ENCODE measurements at regions not wholly inside any gene's neighbourhood (a gene's known extent, or its start where the extent isn't known, plus 50 kb on each side); places are given as distances from the start of the nearest gene placed in this dataset.

DNA sequence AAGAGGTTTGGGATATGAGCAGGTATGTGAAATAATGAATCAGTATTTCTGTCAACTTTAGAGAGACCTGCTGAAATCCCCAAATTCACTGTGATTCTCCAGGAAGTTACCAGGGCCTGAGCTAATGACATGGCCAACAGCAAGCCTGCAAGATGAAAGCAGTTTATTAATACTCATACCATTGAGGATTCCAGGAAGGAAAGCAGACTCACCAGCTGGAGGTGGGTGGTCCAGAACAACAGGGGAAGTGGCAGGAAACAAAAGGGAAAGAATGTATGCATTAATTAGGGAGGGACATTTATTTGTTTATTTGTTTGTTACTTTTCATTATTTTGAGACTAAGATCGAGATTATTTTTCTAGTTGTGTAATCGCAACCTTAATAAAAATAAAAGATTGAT is 196.6 kb upstream of the AGA start:
- Histone ChIP-seq H3K36me3 (no peaks in the 10 kb centered on the region), H3K27me3 (no peaks in the 10 kb centered on the region), H3K9me3 (no peaks in the 10 kb centered on the region), H3K4me3 (no peak overlapping the region)
- DNase-seq: no peak

DNA sequence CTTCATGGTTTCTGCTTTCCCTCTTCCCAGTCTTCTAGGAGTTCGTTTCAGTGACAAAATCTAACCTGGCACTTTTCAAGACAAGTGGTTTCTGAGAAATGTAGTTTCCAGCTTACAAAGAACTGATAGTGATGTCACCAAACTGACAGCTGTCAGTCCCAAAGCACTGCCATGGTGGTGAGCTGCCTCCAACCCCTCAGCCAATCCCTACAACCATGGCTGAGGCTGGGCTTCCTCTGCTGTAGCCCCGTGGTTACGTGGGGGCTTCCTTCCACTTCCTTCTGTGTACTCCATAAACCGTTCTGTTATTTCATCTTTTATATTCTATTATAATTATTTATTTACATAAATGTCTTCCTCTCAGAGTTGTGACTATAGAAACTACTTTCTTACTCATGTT is 198.6 kb upstream of the AGA start:
- H3K9me3 ChIP-seq: no peaks in the 10 kb centered on the region
- no peak overlapping the region for H3K4me3 ChIP-seq
- no peak for DNase-seq
- no peaks in the 10 kb centered on the region for H3K27me3 ChIP-seq
- no peaks in the 10 kb centered on the region for H3K36me3 ChIP-seq

DNA sequence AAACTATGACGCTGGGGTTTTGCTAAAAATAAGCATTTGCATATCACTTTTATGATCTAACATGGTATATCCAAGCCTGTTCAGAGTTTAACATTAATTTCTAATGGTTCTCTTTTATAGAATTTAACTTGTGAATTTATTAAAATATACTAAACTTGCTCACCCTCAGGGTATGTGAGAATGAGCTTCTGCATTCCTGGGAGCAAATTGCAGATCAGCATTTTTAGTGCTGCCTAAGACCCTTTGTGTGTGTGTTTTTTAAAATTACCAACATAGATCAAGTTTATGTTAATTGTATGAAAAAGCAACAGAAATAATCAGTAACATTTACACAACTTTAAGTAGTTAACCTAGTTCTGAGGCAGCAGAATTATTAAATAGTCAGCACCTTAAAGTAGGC is 218.0 kb upstream of the AGA start:
- no peaks in the 10 kb centered on the region for H3K9me3 ChIP-seq
- DNase-seq: no peak
- no peak overlapping the region for H3K4me3 ChIP-seq
- no peaks in the 10 kb centered on the region for H3K36me3 ChIP-seq
- H3K27me3 ChIP-seq: no peaks in the 10 kb centered on the region

DNA sequence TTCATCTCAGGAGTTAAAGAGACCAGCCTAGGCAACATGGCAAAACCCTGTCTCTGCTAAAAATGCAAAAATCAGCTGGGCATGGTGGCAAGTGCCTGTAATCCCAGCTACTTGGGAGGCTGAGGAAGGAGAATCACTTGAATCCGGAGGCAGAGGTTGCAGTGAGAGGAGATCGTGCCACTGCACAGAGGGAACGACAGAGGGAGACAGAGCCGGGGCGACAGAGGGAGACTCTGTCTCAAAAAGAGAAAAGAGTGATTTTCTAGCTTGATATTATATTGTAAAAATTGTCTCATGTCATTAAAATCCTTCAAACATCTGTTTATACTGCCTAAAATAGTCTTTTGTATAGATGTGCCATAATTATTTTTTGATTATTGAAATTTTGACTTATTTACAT is 225.4 kb upstream of the AGA start:
- Histone ChIP-seq H3K4me3 (no peak overlapping the region), H3K36me3 (no peaks in the 10 kb centered on the region)
- DNase-seq: no peak

DNA sequence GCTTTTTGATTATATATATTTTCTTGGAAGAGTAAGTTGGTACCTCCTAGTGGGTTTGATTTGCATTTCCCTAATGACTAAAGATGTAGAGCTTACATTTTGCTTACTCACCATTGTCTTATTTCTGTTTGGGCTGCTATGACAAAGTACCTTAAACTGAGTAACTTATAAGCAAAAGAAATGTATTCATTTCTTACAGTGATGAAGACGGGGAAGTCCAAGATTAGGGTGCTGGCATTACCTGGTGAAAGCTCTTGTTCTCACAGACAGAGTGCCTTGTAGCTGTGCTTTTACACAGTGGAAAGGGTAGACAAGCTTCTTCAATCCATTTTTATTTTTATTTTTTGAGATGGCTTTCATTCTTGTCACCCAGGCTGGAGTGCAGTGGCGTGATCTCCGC is 229.2 kb upstream of the AGA start:
- DNase-seq: no peak
- Histone ChIP-seq H3K9me3 (no peaks in the 10 kb centered on the region), H3K36me3 (no peaks in the 10 kb centered on the region), H3K4me3 (no peak overlapping the region), H3K27me3 (no peaks in the 10 kb centered on the region)

More for the DNA sequence above, 225.4 kb upstream of the AGA start:
- H3K9me3 ChIP-seq: no peaks in the 10 kb centered on the region
- no peaks in the 10 kb centered on the region for H3K27me3 ChIP-seq

DNA sequence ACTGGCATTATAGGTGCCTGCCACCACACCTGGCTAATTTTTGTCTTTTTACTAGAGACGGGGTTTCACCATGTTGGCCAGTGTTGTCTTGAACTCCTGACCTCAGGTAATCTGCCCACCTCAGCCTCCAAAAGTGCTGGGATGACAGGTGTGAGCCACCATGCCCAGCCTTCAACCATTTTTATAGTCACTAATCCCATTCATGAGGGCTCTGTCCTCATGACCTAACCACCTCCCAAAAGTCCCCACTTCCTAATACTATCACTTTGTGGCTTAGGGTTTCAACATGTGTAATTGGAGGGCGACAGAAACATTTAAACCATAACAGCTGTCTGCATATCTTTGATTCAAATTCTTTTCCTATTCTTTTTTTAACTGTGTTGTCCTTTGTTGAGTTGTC is 229.6 kb upstream of the AGA start:
- Histone ChIP-seq H3K9me3 (no peaks in the 10 kb centered on the region), H3K27me3 (no peaks in the 10 kb centered on the region), H3K36me3 (no peaks in the 10 kb centered on the region), H3K4me3 (no peak overlapping the region)
- no peak for DNase-seq

DNA sequence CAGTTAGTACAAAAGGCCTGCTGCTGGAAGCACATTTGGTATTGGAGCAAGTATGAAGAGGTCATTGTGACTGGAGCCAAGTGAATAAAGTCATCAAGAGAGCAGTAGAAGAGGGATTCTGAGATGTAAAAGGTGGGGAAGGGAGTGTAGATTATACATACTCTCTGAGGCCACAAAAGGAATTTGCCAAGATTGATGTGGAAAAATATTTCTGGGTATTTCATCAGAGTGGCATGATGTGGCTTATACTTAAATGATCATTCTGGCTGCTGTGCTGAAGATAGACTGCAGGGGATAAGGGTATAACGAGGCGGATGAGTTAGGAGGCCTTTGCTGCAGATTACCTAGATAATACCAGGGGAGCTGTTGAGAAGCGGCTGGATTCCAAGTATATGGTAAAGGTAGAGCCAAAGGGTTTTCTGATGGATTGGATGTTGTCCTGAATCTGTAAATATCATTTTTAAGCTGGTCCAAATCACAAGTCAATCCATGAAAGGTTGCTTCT is 231.8 kb upstream of the AGA start:
- DNase-seq: no peak
- H3K4me3 ChIP-seq: no peak overlapping the region
- no peaks in the 10 kb centered on the region for H3K9me3 ChIP-seq
- no peaks in the 10 kb centered on the region for H3K36me3 ChIP-seq
- H3K27me3 ChIP-seq: no peaks in the 10 kb centered on the region

DNA sequence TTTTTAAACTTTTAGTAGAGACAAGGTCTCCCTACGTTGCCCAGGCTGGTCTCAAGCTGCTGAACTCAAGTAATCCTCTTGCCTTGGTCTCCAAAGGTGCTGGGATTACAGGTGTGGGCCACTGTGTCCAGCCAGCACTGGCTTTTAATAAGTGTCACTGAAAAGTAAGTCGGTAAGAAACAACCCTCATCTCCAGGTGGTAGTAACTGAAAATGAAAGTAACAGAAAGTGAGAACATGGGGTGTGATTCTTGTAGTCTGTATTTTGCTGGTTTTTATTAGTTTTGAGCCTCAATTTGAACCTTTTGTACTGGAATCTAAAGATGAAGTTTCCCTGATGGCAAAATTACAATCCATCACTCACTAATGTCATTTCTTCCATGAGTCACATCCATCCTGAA is 238.1 kb upstream of the AGA start:
- DNase-seq: no peak
- Histone ChIP-seq H3K36me3 (no peaks in the 10 kb centered on the region), H3K27me3 (no peaks in the 10 kb centered on the region), H3K4me3 (no peak overlapping the region), H3K9me3 (no peaks in the 10 kb centered on the region)

DNA sequence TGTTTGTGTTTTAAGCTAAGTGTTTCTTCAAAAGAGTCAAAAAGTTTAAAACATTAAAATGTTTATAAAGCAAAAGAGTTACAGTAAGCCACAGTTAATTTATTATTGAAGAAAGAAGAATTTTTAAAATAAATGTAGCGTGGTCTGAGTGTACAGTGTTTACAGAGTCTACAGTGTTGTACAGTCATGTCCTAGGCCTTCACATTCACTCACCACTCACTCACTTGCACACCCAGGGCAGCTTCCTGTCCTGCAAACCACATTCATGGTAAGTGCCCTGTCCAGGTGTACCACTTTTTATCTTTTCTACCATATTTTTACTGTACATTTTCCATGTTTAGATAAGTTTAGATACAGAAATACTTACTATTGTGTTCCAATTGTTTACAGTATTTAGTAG is 239.7 kb upstream of the AGA start:
- DNase-seq: no peak
- no peak overlapping the region for H3K4me3 ChIP-seq
- no peaks in the 10 kb centered on the region; the same call in 1 of the 2 replicates for H3K27me3 ChIP-seq
- H3K9me3 ChIP-seq: no peaks in the 10 kb centered on the region
- H3K36me3 ChIP-seq: no peaks in the 10 kb centered on the region

DNA sequence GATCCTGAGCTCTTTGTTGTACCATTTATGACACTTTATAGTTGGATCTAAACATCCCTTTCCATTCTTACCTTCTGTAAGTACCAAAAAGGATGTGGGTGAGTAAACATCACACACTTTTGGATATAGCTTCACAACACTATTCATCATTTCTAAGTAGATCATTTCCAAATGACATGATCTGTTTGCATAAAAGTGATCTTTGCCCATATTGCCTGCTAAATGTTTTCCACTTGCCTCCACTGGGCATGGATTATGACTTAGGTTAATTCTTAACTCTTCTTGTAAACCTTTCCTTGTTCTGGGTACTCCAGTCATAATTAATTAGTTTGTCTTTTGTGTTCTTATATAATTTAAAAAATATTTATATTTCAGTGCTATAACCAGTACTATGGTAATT is 244.9 kb upstream of the AGA start:
- Histone ChIP-seq H3K4me3 (no peak overlapping the region), H3K27me3 (no peaks in the 10 kb centered on the region; the same call in 1 of the 2 replicates), H3K36me3 (no peaks in the 10 kb centered on the region), H3K9me3 (no peaks in the 10 kb centered on the region)
- no peak for DNase-seq

DNA sequence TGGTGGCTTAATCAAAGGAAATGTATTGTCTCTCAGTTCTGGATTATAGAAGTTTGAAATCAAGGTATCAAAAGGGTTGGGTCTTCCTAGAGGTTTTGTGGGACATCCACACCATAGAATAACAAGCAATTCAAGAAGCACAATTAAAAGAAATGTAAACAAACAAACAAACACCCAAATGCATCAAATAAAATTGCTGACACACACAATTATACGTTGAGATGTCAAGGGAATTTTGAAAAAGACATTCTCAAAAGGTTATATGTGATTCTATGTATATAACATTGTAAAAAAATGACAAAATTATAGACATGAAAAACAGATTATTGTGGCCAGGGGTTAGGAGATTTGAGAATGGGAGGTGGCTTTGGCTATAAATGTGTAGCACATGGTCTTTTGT is 250.7 kb upstream of the AGA start:
- DNase-seq: no peak
- no peaks in the 10 kb centered on the region for H3K9me3 ChIP-seq
- H3K36me3 ChIP-seq: no peaks in the 10 kb centered on the region
- no peak overlapping the region for H3K4me3 ChIP-seq
- no peaks in the 10 kb centered on the region for H3K27me3 ChIP-seq

DNA sequence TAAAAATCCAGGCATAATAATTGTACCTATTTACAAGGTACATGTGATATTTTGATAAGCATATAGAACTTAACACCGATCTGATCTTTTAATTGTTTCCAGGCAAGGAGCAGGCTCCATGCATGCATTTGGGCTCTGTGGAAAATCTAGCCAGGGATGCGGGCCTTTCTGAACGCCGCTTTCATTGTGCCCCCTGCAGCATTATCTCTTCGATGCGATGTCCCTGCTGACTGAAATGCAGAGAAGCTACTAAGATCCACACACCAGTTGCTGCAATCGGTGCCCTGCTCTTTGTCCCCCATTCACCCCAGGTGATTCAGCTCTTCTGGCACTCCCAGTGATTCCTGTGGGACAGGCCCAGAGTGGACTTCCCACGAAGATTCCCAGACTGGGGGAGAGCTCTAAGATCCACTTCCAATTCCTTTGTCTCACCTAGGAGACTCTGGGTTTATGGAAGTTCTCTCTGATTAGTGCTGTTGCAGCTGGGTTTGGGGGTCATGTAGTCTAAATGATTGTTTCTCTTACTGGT is 254.3 kb upstream of the AGA start:
- H3K4me3 ChIP-seq: no peak overlapping the region
- H3K36me3 ChIP-seq: no peaks in the 10 kb centered on the region
- no peak for DNase-seq
- no peaks in the 10 kb centered on the region for H3K9me3 ChIP-seq
- H3K27me3 ChIP-seq: no peaks in the 10 kb centered on the region

DNA sequence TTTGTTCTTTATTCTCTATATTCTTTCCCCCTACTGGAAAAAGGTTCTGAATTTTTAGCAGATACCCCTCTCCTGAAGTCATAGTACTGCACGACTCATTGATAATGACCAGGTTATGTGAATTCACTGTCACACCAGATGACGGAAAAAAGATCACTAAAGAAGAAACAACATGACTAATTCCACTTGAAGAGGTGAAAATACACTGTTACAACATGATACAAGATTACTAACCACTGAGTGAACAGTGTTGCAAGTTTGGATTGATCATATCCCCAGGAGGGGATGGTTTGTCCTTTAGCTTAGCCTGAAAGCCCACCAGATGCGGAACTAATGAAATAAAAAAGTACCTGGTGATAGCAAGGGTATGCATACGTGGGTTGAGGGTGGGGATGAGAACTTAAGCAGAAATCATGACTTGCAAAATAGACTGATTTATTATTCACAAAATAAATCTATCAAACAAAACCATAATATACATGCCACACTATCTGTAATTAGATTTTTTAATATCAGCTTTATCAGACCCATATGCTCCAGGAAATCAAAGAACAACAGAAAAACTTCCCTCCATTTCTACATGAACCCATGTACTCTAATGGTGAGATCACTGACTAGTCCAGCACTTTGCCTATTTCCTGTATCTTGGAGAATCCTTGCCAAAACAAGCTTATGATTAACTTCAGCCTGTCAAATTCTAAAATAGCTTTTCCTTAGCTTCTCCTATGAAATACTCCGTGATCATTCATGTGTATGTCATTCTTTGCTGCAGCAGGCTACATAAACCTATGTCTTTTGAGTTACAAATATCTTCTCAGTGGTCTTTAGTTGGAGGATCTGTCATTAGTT is 257.4 kb upstream of the AGA start:
- Histone ChIP-seq H3K27me3 (no peaks in the 10 kb centered on the region), H3K36me3 (no peaks in the 10 kb centered on the region), H3K4me3 (no peak overlapping the region), H3K9me3 (no peaks in the 10 kb centered on the region)
- no peak for DNase-seq

DNA sequence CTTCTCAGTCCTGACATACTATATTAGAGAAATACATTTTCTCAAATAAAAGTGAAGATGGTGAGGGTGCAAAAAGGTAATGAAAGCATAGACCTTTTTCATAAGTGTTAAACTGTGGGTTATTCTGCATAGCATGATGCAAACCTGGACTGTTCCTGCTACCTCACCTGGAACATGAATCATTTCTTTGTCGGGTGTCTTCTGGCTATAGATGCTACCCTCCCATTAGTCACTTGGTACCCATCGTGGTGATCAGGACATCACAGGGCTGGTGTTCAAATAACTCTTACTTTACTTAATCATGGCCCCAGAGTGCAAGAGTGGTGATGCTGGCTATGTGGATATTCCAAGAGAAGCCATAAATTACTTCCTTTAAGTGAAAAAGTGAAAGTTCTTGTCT is 264.7 kb upstream of the AGA start:
- DNase-seq: no peak
- no peaks in the 10 kb centered on the region for H3K36me3 ChIP-seq
- no peak overlapping the region for H3K4me3 ChIP-seq
- no peaks in the 10 kb centered on the region for H3K9me3 ChIP-seq
- H3K27me3 ChIP-seq: no peaks in the 10 kb centered on the region

DNA sequence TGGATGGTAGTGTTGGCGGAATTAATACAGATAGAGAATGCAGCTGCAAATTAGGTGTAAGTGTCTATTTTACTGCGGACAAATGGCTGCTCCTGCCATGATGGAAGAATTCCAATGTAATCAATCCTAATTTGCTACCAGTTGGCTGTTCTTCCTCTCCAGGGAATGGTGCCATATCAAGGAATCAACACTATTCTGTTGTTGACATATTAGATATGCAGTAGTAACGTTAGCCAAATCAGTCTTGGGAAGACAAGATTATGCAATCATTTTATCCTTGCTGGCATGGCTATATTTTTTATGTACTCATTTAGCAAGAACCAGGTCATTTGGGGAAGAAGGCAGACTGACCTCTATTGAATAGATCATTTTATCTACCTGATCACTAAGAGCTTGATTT is 271.2 kb upstream of the AGA start:
- H3K9me3 ChIP-seq: no peaks in the 10 kb centered on the region
- H3K4me3 ChIP-seq: no peak overlapping the region
- H3K27me3 ChIP-seq: no peaks in the 10 kb centered on the region
- no peaks in the 10 kb centered on the region for H3K36me3 ChIP-seq
- DNase-seq: no peak

DNA sequence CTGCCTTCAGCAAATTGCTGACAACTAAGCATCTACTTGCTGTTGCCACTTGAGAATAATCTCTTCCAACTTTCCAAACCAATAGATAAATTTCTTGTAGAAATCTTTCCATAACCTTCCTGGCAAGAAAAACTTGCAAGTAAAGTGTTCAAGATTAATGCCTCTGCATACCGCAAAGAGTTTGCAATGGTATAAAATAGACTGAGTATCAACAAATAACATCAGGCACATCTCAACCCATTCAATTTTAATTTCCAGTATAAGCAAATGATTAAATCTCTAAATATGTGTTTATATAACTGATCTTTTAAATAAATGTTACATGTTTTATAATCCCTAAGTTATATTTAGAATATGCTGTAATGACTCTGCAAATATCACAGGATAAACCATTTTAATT is 275.2 kb upstream of the AGA start:
- H3K4me3 ChIP-seq: no peak overlapping the region
- no peaks in the 10 kb centered on the region for H3K36me3 ChIP-seq
- DNase-seq: no peak
- no peaks in the 10 kb centered on the region for H3K27me3 ChIP-seq
- H3K9me3 ChIP-seq: no peaks in the 10 kb centered on the region

DNA sequence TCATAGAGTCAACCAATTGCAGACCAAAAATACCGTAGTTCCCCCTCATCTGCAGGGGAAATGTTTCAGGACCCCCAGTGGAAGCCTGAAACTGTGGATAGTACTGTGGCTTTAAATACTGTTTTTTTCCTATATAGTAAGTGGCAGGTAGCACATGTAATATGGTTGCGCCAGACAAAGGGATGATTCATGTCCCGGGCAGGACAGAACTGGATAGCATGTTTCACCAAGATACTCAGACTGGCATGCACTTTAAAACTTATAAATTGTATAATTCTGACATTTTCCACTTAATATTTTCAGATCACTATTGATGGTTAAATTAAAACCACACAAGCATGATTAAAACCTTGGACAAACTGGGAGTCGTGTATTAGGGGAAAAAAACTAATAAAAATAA is 276.3 kb upstream of the AGA start:
- no peaks in the 10 kb centered on the region for H3K36me3 ChIP-seq
- H3K9me3 ChIP-seq: no peaks in the 10 kb centered on the region
- H3K27me3 ChIP-seq: no peaks in the 10 kb centered on the region
- no peak for DNase-seq
- H3K4me3 ChIP-seq: no peak overlapping the region

DNA sequence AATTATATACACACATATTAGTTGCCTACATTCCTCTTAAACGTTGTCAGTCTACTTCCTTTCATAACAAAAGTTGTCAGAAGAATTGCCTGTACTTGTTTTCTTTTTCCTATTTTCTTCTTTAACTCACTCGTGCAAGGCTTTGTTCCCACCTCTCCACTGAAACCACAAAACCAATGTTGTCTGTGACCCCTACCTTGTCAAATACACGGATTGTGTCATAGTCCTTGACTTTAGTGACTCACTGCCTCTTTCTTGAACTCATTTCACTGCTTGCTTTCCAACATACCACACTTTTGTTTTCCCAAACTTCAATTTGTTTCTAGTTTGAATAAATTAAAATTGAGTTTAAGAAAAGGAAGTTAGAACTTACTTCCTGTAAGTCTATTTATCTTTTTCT is 283.9 kb upstream of the AGA start:
- no peaks in the 10 kb centered on the region for H3K36me3 ChIP-seq
- no peaks in the 10 kb centered on the region for H3K27me3 ChIP-seq
- no peak for DNase-seq
- no peak overlapping the region for H3K4me3 ChIP-seq
- no peaks in the 10 kb centered on the region for H3K9me3 ChIP-seq

Data from MG63 (cell line).